ENCODE measurements at regions not wholly inside any gene's neighbourhood (a gene's known extent, or its start where the extent isn't known, plus 50 kb on each side); places are given as distances from the start of the nearest gene placed in this dataset.

DNA sequence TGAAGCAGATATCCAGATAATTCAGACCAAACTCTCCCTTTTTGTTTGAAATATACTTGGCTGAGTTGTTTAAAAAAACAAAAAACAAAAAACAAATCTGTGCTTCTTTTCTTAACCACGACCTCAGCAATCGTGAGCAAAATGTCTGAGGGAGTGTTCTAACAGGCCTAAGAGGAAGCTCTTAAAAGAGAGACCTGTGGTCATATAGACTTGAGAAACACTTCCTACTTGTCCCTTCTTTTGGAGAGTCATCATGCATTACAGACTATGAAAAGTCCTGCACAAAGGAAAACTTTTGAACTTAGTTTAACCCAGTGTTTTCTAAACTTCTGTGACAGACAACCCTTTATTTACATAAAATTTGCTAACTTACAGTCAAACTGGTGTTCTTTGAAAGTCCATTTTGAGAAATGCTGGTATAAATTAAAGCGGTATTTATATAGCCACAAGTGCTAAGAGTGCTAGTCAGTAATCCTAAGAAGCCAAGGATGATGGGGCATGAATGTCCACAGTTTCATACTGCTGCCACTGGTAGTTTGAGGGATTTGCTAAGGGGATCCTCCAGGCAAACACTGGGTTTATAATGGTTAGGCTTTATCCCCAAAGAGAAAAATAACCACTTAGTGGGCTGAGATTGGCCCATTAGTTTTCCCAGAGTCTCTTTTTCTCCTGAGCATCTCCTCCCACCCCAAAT lies 199.8 kb downstream of the LRRC70 start:
- TF ChIP-seq CTCF (IDR thresholded peaks at IDR 0.05): no peak

GRCh38 chr5:62773460-62773859 lies 194.8 kb downstream of the LRRC70 start:
- TF ChIP-seq CTCF (IDR thresholded peaks at IDR 0.05): no peak

GRCh38 chr5:62771341-62771740 lies 192.7 kb downstream of the LRRC70 start:
- no peak for TF ChIP-seq CTCF (IDR thresholded peaks at IDR 0.05)

- no peak for TF ChIP-seq CTCF (IDR thresholded peaks at IDR 0.05)
Measured at GRCh38 chr5:62767650-62768049, 189.0 kb downstream of the LRRC70 start.

- TF ChIP-seq CTCF (IDR thresholded peaks at IDR 0.05): no peak
Measured at GRCh38 chr5:62767077-62767476, 188.5 kb downstream of the LRRC70 start.

DNA sequence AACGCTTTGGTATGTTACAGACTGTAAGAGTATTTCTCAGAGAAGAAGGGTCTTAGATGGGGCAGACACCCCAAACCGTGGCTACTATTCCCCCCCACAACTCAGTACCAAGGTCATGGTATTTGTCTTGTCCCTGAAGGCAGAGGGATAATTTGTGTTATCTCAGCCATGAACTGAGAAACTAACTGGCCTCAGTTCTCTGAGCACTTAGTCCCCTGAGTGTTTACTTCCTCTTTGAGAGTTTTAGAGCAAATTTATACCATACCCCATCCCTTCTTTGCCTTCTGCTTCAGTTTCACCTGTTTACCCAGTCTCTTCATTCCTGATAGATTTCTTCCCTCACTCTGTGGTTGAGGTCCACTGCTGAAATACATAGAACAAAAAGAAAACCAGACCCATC lies 183.9 kb downstream of the LRRC70 start:
- TF ChIP-seq CTCF (IDR thresholded peaks at IDR 0.05): no peak

DNA sequence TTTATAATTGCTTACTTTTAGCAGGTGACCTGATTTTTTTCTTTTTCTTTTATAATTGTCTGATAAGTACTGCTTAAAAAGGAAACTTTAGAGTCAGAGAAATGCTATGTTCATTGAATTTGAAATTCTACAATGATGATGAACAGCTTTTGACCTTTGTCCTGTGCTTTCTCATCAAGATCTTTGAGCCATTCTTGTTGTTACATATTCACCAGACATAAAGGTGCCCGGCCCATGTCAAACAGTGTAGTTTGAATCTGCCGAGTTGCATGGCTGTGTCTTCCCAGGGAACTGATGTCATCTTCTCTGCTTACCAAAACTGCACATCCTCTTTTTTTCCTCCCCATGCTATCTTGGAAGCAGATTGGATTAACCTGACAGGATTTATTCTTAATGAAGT lies 163.6 kb downstream of the LRRC70 start:
- no peak for TF ChIP-seq CTCF (IDR thresholded peaks at IDR 0.05)

GRCh38 chr5:62741761-62742160 lies 163.1 kb downstream of the LRRC70 start:
- TF ChIP-seq CTCF (IDR thresholded peaks at IDR 0.05): no peak

Measured in LNCAP (cell line).